NCI-H524 treated with DMSO at 0.1 percent for 48 hours (cell line): ENCODE measurements at regions not wholly inside any gene's neighbourhood (a gene's known extent, or its start where the extent isn't known, plus 50 kb on each side); places are given as distances from the start of the nearest gene placed in this dataset.

ENCODE experiments used
- DNase-seq: peaks from one replicate; lab custom pipeline; 2025; lab: John Stamatoyannopoulos, UW

DNA sequence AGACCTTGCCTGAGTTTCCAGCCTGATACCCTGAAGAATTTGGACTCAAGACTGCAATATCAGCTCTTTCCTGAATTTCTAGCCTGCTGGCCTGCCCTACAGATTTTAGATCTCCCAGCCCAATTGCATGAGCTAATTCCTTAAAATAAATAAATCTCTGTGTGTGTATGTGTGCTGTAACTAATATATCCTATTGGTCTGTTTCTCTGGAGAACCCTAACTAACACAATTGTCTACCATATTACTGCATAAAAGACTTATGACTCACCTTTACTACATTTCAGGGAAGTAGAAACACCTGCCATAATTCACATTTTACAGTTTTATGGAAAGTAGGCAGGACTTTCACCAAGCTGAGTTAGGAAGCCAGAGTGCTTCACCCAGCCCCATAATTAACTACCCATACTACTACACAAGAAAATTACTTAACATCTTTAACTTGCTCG, 90.7 kb upstream of the BEND6 start:
- no peak for DNase-seq

- no peak for DNase-seq
These were observed 91.5 kb upstream of the BEND6 start for GRCh38 chr6:56863366-56863765.

DNA sequence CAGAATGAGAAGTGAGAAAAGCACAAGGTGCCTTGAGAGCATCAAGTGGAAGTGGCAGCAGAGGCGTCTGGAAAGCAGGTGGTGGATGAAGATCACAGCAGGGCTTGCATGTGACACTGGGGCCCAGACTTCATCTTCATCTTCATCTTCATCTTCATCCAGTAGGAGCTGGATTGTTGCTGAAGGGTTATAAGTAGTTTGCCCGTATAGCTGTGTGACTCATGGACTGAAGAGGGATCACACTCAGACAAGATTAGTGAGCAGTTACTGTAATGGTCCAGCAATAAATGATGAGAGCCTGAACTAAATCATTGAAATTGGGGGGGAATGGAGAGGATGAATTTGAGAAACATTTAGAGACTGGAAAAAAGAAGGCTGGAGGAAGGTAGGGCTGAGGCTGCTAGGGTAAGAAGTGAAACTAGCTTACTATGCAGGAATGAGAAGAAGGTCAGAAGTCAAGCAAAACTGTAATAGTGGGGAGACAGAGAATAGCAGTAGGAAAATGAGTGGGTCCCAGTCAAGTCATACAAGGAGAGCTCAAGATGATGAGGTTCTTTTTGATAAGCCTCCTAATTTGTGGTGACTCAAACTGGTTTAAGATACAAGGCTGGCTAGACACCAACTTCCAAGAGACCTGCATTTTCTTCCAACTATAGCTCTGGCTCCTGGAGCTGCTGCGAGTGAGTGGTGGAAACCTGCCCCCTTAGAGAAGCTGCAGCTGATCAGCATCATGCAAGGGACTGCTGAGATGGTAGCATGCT, 92.3 kb upstream of the BEND6 start:
- DNase-seq = peak; percentile 8

DNA sequence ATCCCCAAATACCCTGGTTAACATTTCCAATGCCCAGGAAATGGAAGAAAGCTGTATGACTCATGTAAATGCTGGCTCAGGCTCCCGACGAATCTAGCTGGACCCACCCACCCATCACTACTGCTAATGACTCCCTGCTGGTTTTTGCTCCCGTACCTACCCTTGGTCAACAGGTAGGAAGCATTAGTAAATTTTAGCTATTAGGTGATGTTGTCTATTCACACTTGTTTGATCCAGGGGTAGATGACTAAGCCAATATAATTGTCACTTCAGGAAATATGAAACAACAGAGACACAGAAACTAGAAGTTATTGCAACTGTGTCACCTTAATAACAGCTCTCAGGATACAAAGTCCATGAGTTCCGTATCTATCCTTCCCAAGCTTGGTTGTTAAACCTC, 94.4 kb upstream of the BEND6 start:
- no peak for DNase-seq

DNA sequence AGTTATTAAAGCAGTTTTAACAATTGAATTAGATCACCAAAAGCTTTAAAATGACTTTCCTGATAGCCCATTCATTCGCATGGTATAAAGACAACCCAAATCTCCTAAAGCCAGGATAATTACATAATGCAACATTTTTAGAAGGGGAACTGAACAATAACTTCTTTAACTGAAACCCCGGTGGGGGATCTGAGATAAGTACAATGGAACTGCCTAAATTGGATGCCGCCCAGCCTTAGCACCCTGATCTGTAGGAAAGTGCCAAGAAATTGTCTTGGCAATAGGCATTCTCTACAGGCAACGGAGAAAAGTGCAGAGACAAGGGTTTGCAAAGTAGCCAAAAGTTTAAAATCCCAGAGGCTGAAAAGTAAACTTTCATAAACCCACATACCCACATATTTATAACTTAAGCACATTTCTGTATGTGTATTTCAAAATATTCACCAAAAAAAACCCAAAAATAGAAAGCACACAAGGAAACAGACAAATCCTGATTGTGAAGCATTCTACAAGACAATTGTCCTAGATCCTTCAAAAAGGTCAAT, 98.8 kb upstream of the BEND6 start:
- no peak for DNase-seq

DNA sequence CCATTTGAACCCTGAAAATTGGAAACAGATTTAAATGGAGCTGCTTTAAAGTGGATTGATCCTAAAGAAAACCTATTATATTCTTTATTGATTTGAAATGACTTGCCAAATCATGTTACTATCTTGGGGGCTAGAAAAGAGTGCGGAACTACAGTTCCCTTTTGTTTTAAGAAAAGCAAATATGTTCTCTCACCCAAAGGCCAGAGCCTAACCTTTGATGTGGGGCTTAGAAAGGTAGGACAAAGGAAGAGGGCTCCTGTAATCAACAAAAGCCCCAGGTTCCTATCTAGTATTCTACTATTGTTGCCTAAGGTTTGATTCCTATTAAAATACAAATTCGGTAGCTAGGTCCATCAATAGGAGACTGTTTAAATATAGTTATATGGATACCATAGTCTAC, 100.8 kb upstream of the BEND6 start:
- no peak for DNase-seq

- DNase-seq = no peak
These were observed 101.4 kb upstream of the BEND6 start for GRCh38 chr6:56853541-56853940.

GRCh38 chr6:56852260-56853010, 102.5 kb upstream of the BEND6 start:
- no peak for DNase-seq

DNA sequence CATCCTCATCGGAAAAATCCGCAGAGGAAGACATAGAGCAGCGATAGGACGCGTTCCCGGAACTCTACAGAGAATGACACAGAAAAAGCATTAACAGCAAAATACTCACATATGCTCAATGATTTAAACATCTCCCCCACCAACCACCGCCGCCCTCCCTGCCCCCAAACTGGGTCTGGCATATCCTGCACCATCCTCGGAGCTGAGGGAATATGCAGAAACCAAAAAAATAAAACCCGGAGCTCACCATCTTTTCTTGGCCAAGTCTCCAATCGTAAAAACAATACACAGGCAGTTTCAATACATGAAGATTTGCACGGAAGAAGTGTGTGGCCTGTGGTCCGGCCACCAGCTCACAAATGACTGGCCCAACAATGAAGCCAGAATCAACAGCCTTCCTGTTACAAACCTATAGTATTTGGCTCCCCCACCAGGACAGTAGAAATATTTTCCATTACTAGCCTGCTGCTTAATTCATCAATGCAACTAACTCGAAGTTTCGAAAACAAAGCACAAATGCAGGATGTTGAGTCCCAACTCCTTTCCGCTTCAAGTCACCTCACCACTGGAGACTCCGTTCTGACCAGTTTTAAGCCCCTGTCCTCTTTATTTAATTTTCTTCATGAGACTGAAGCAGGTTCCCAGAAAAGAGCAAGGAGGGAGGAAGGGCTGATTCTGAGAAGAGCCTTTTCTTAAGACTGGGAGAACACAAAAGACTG, 103.2 kb upstream of the BEND6 start:
- no peak for DNase-seq

GRCh38 chr6:56851074-56851473, 103.8 kb upstream of the BEND6 start:
- no peak for DNase-seq

DNA sequence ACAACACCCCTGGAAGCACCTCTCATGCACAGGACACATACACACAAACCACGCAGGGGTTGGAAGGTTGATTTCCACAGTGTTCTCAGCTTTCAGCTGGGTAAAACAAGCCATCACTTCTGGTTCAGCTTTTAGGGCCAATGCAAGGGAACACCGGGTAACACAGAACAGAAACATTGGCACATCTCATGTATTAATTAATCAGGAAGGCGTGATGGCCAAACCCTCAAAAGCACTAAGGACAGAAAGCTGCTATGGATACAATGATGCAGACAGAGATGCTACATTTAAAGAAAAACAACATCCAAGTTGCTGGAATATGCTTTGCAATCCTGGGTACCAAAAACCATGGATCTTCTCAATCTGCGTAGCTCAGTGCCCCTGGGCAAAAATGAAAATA, 104.3 kb upstream of the BEND6 start:
- DNase-seq = no peak

DNA sequence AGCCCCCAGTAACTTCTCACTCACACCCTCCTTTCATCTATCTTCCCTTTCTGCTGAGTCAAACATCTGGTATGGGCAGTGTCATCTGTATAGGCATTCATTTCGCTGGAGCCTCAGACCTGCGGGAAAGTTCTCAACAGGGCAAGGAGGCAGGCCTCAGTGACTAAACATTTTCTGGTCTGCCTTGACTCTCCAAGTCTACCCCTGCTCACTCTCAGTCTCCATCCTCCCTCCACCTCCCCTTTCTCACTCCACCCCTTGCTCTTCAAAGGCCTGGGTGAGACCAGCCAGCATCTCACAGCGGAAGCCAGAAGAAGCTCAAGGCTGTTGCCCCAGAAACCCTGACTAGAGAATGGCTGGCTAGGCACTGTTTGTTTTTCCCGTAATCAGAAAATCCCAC, 105.0 kb upstream of the BEND6 start:
- DNase-seq = no peak

DNA sequence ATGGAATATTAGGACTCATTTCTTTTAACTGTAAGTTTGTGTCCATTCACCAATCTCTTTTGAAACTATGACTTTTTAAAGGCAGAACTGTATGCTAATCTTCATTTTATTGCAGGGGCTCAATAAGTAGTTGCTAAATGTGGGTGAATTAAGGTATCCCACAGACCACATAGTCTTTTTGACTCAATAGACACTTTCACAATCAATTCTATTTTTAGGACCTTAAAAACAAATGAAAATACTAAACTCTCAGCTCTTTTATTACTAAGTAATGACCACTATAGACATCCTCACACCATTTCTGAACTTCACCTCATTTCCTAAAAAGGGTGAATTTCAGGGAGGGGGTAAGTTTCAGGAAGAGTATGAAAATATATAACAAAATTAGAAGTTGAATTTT, 106.8 kb upstream of the BEND6 start:
- DNase-seq = no peak

GRCh38 chr6:56845032-56845431, 109.9 kb upstream of the BEND6 start:
- no peak for DNase-seq

DNA sequence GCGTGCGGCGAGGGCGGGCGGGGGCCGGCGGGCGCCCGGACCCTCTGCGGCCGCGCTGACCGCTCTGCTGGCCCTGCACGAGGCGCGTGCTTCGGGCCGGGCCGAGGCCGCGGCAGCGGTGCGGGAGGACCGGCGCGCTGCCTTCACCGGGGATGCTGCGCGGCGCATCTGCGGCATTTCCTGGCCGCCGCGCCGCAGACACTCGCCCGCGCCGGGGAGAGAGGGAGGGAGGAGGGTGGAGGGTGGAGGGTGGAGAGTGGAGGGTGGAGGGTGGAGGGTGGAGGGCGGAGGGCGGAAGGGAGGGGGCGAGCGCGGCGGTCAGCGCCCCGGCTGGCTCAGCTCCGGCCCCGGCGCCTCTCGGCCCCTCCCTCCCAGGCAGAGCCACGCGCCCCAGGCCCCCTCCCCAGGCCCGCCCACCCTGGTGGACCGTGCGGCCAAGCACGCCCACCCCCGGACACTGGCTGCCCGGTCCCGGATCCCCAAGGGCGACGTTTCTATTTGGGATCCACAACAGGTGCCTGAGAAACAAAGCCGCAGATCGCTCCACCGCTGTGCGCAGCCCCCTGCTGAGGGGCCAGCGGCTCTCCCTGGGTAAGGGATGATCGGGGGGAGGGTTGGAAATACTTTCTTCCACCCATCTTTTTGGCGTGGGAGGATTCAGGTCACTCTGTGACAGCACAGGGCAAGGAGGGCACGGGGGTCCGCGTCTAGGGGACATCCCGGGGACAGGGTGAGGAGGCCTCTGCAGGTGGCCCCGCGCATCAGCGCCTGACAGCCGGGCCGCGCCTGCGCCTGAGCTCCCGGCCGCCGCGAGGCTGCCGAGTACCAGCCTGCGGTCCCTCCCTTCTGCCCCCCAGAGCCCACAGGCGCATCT, 111.2 kb upstream of the BEND6 start:
- DNase-seq = peak; percentile 40

GRCh38 chr6:56842686-56843475, 112.0 kb upstream of the BEND6 start:
- DNase-seq = peak; percentile 62

DNA sequence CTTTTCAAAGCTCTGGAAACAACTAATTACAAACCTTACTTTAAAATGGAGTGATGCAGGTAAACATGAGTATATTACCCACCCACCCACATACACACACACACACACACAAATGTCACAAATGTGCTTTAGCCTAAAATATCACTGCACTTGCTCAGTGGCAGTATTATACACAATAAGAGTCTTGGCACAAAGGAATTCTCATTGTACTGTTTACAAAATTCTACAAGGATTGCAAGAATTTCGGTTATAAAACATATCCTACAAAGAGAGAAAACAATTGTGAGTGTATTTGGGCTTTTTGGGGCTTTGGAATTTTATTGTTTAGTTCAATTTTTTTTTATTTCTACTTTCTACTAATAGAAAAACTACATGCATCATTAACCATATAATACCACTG, 113.2 kb upstream of the BEND6 start:
- no peak for DNase-seq

DNA sequence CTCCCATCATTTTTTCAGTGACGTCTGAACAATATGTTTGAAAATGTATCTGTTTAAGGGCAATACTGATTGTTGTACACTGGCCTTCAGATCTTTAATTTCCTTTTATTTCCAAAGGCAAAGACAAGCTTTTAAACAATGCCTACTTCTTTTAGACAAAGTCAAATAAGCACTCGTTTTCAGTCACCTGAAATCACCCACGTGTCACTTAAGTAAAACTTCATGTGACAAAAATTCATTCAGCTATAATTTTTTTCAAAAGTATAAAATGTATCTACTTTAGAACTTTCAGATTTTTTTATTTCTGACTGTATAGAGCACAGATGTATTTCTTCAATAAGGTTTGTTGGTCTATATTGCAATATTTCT, 113.5 kb upstream of the BEND6 start:
- DNase-seq = no peak

DNA sequence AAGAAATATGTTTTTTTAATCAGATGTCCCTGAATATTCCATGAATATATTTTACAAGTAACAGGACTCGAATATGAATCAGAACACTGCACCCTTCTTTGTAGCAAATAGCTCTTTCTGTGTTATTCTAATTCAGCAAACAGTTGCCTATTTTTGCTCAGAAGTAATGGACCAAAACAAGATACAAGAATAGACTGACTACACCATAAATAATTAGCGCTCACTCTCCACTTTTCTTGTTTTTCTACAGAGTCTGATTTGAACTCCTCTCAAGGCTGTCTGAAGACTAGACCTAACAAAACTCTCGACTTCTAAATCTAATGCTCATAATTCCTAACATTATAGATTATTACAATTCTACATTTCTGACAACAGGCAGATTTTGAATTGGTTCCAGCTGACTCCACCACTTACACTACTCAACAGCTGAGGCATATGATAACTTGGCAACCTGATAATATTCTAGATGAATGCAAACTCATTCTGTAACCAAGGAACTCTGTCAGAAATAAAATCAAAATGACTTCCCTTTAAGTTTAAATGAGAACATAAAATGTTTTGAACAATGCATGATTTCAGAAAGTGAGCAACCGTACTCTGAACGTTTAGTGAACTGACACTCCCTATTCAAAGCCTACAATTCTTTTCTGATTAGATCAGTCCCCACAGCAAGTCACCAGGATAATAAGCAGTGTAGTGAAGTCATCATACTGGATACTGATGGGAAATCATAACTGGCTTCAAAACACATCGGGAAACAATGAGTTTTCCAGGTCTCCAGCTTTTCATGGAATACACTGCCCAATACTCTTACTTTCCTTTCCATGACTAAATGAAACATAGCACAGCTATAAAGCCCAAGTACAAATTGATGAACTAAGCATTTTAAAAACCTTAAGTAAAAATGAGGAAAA, 114.2 kb upstream of the BEND6 start:
- peak; percentile 18 for DNase-seq
